ENCODE measurements at regions not wholly inside any gene's neighbourhood (a gene's known extent, or its start where the extent isn't known, plus 50 kb on each side); places are given as distances from the start of the nearest gene placed in this dataset.

DNA sequence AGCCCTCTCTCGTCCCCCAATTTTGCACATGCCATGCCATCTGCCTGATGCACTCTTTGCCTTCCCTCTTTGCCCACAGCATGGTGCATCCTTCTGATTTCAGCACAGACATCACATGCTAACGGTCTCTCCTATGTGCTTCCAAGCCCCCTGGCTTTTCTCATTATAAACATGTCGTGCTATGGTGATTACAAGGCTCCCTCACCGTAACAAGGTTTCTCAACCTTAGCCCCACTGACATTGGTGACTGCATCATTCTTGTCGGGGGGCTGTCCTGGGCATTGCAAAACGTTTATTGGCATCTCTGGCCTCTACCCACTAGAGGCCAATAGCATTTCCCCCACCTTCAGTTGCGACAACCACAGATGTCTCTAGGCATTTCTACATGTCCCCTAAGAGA is 187.2 kb downstream of the TFAP2C start:
- TF ChIP-seq, protein P1, sequence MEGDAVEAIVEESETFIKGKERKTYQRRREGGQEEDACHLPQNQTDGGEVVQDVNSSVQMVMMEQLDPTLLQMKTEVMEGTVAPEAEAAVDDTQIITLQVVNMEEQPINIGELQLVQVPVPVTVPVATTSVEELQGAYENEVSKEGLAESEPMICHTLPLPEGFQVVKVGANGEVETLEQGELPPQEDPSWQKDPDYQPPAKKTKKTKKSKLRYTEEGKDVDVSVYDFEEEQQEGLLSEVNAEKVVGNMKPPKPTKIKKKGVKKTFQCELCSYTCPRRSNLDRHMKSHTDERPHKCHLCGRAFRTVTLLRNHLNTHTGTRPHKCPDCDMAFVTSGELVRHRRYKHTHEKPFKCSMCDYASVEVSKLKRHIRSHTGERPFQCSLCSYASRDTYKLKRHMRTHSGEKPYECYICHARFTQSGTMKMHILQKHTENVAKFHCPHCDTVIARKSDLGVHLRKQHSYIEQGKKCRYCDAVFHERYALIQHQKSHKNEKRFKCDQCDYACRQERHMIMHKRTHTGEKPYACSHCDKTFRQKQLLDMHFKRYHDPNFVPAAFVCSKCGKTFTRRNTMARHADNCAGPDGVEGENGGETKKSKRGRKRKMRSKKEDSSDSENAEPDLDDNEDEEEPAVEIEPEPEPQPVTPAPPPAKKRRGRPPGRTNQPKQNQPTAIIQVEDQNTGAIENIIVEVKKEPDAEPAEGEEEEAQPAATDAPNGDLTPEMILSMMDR (IDR thresholded peaks at IDR 0.05; ENCODE audit: low read depth, low read length, poor library complexity, severe bottlenecking): no peak
- no peak for TF ChIP-seq EZH2phosphoT487 (IDR thresholded peaks at IDR 0.05; ENCODE audit: borderline replicate concordance, low read length)
